NOMO-1 (cell line): ENCODE measurements at regions not wholly inside any gene's neighbourhood (a gene's known extent, or its start where the extent isn't known, plus 50 kb on each side); places are given as distances from the start of the nearest gene placed in this dataset.
"Not testable (repeated sequence)": the region's sequence is repeated elsewhere in the genome, so short reads cannot be mapped to it uniquely, and the experiment has no call there.

Experiments used
- DNase-seq, 2 experiments: peaks; one replicate each; lab custom pipeline; 2025; ENCODE audit not compliant: unreplicated experiment in 2 of 2; lab: John Stamatoyannopoulos, UW

- DNase-seq = no peak
These were observed 603.7 kb downstream of the UQCRFS1 start for GRCh38 chr19:28609091-28609755.

- no peak for DNase-seq
These were observed 604.7 kb downstream of the UQCRFS1 start for GRCh38 chr19:28608292-28608691.

- DNase-seq = no peak
These were observed 605.8 kb downstream of the UQCRFS1 start for GRCh38 chr19:28607066-28607583.

GRCh38 chr19:28606269-28607032 lies 606.5 kb downstream of the UQCRFS1 start:
- no peak for DNase-seq

- no peak for DNase-seq
These were observed 607.3 kb downstream of the UQCRFS1 start for GRCh38 chr19:28605501-28606268.

GRCh38 chr19:28603453-28603852 lies 609.5 kb downstream of the UQCRFS1 start:
- DNase-seq = no peak

GRCh38 chr19:28602675-28603298 lies 610.2 kb downstream of the UQCRFS1 start:
- no peak for DNase-seq

- DNase-seq = no peak
These were observed 611.1 kb downstream of the UQCRFS1 start for GRCh38 chr19:28601723-28602440.

- no peak for DNase-seq
These were observed 614.1 kb downstream of the UQCRFS1 start for GRCh38 chr19:28598861-28599260.

GRCh38 chr19:28596561-28597071 lies 616.3 kb downstream of the UQCRFS1 start:
- DNase-seq = no peak

- no peak for DNase-seq
These were observed 617.0 kb downstream of the UQCRFS1 start for GRCh38 chr19:28595722-28596480.

- DNase-seq = no peak
These were observed 618.2 kb downstream of the UQCRFS1 start for GRCh38 chr19:28594737-28595136.

- DNase-seq = not testable (repeated sequence)
These were observed 623.0 kb downstream of the UQCRFS1 start for GRCh38 chr19:28589991-28590411.

GRCh38 chr19:28586474-28586873 lies 626.5 kb downstream of the UQCRFS1 start:
- no peak for DNase-seq

GRCh38 chr19:28585796-28586195 lies 627.2 kb downstream of the UQCRFS1 start:
- no peak for DNase-seq

GRCh38 chr19:28583713-28584112 lies 629.2 kb downstream of the UQCRFS1 start:
- DNase-seq = no peak

- DNase-seq = no peak
These were observed 629.7 kb downstream of the UQCRFS1 start for GRCh38 chr19:28583242-28583641.

- DNase-seq = no peak
These were observed 630.2 kb downstream of the UQCRFS1 start for GRCh38 chr19:28582796-28583195.

- DNase-seq = no peak
These were observed 630.6 kb downstream of the UQCRFS1 start for GRCh38 chr19:28582344-28582743.
